Neuronal stem cell (in vitro differentiated cells): ENCODE measurements at regions not wholly inside any gene's neighbourhood (a gene's known extent, or its start where the extent isn't known, plus 50 kb on each side); places are given as distances from the start of the nearest gene placed in this dataset.

Source experiments
- DNase-seq: peaks from one replicate; pipeline ENCODE4 v3.0.0-alpha.2; 2013; ENCODE audit warnings: low spot score
- H2AFZ ChIP-seq: one replicate; pipeline ENCODE4 v1.6.1; 2013; ENCODE audit warnings: mild to moderate bottlenecking, low read length, inconsistent platforms
- H2AK5ac ChIP-seq: 2 replicates; pipeline ENCODE4 v1.6.1; 2013; ENCODE audit warnings: low read depth, mild to moderate bottlenecking, inconsistent platforms, low read length, moderate library complexity, mixed read lengths
- H2BK120ac ChIP-seq: 2 replicates; pipeline ENCODE4 v1.6.1; 2013; ENCODE audit warnings: low read depth, mild to moderate bottlenecking, inconsistent platforms, low read length, moderate library complexity, mixed read lengths
- H2BK12ac ChIP-seq: one replicate; pipeline ENCODE4 v1.6.1; 2013; ENCODE audit warnings: low read length, inconsistent platforms
- H2BK15ac ChIP-seq: 2 replicates; pipeline ENCODE4 v1.6.1; 2013; ENCODE audit warnings: mild to moderate bottlenecking, low read length, inconsistent platforms, mixed read lengths
- H2BK5ac ChIP-seq: one replicate; pipeline ENCODE4 v1.6.1; 2013; ENCODE audit warnings: inconsistent platforms, mild to moderate bottlenecking, low read length, moderate library complexity
- H3K14ac ChIP-seq: one replicate; pipeline ENCODE4 v1.6.1; 2013; ENCODE audit warnings: low read length, inconsistent platforms
- H3K18ac ChIP-seq: 2 replicates; pipeline ENCODE4 v1.6.1; 2013; ENCODE audit warnings: low read length, inconsistent platforms
- H3K23ac ChIP-seq: 2 replicates; pipeline ENCODE4 v1.6.1; 2013; ENCODE audit warnings: low read depth, mild to moderate bottlenecking, mixed read lengths, low read length, inconsistent platforms; ENCODE audit not compliant: poor library complexity
- H3K27ac ChIP-seq: replicated peaks from 3 replicates; pipeline ENCODE4 v1.5.1; 2013; ENCODE audit warnings: low read length, inconsistent platforms
- H3K27me3 ChIP-seq, 3 experiments: 2 replicates each; pipeline ENCODE4 v1.6.1; 2013; ENCODE audit warnings: low read length in 3 of 3, mild to moderate bottlenecking in 2 of 3, inconsistent platforms in 1 of 3, low read depth in 1 of 3, mixed read lengths in 1 of 3, moderate library complexity in 1 of 3; ENCODE audit not compliant: control insufficient read depth in 3 of 3, insufficient read depth in 3 of 3
- H3K36me3 ChIP-seq, 2 donors: replicated peaks in 1 of 2; 2 replicates each; pipeline ENCODE4 v1.6.1; 2013; ENCODE audit warnings: low read length in 2 of 2; ENCODE audit not compliant: control insufficient read depth in 2 of 2, insufficient read depth in 2 of 2
- H3K4ac ChIP-seq: 2 replicates; pipeline ENCODE4 v1.6.1; 2013; ENCODE audit warnings: inconsistent platforms, mild to moderate bottlenecking, low read length, moderate library complexity
- H3K4me1 ChIP-seq, 2 donors: 1 replicate in 1 of 2; 2 replicates in 1 of 2; pipeline ENCODE4 v1.6.1; 2013; ENCODE audit warnings: low read length in 2 of 2, low read depth in 1 of 2; ENCODE audit not compliant: control insufficient read depth in 2 of 2, insufficient read depth in 1 of 2
- H3K4me2 ChIP-seq: one replicate; pipeline ENCODE4 v1.6.1; 2013; ENCODE audit warnings: mild to moderate bottlenecking, low read length, inconsistent platforms; ENCODE audit not compliant: insufficient read depth, poor library complexity, severe bottlenecking
- H3K4me3 ChIP-seq, 2 donors: 2 replicates each; pipeline ENCODE4 v1.5.1; 2013; ENCODE audit warnings: low read length in 2 of 2, mild to moderate bottlenecking in 2 of 2, inconsistent platforms in 1 of 2, moderate library complexity in 1 of 2
- H3K79me1 ChIP-seq: one replicate; pipeline ENCODE4 v1.6.1; 2013; ENCODE audit warnings: low read depth, mild to moderate bottlenecking, inconsistent platforms, low read length, moderate library complexity
- H3K9ac ChIP-seq: one replicate; pipeline ENCODE4 v1.6.1; 2013; ENCODE audit warnings: mild to moderate bottlenecking, low read depth, low read length, inconsistent platforms; ENCODE audit not compliant: poor library complexity
- H3K9me3 ChIP-seq, 2 donors: replicated peaks in 1 of 2; 2 replicates each; pipeline versions ENCODE3 to v1.6.1; 2013; ENCODE audit warnings: low read length in 2 of 2, mild to moderate bottlenecking in 2 of 2, inconsistent platforms in 1 of 2, low read depth in 1 of 2, mixed read lengths in 1 of 2, moderate library complexity in 1 of 2; ENCODE audit not compliant: control insufficient read depth in 2 of 2, insufficient read depth in 1 of 2
- H4K8ac ChIP-seq: one replicate; pipeline ENCODE4 v1.6.1; 2013; ENCODE audit warnings: low read depth, mild to moderate bottlenecking, inconsistent platforms, low read length, moderate library complexity
- H4K91ac ChIP-seq: one replicate; pipeline ENCODE4 v1.6.1; 2013; ENCODE audit warnings: low read length, low read depth, mild to moderate bottlenecking, inconsistent platforms; ENCODE audit not compliant: poor library complexity
- WGBS, 2 donors: extraction: QIAGEN DNeasy Blood & Tissue Kit; methylation state at CpG; one replicate each; pipeline ENCODE4 v1.1.7; 2013; ENCODE audit warnings: missing lambda C conversion rate in 2 of 2, mixed read lengths in 1 of 2; ENCODE audit not compliant: insufficient read length in 2 of 2, insufficient replicate concordance in 1 of 2; ENCODE audit errors: extremely low coverage in 2 of 2; 5-methylcytosine and 5-hydroxymethylcytosine counted together

DNA sequence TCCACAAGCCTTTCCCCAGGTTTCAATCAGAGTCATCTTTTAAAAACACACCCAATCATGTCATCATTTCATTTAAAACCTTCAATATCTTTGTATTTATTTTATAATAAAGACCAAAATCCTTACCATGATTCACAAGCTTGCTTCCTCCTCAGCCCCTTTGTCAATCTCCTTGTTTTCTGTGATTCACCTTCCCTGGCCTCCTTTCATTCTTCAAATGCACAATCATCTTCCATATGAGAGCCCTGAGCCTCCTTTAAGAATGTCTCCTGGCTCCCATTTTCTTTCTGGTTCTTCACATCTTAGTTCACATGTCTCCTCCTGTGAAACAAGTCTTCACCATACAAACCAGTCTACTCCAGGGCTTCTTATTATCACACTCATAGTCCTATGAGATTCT lies 904.0 kb downstream of the SORCS3 start:
- Histone ChIP-seq H4K91ac (no peak overlapping the region), H3K4me1 (peaks cover 0 to 4% of the 10 kb centered on the region in 2 donors), H3K9me3 (peaks cover 0 to 2% of the 10 kb centered on the region in 2 donors), H3K27me3 (no peaks in the 10 kb centered on the region), H2AK5ac (no peak overlapping the region), H3K14ac (no peak overlapping the region), H2BK5ac (no peak overlapping the region), H3K9ac (no peak overlapping the region), H3K23ac (no peak overlapping the region), H2BK15ac (no peak overlapping the region), H3K36me3 (no peaks in the 10 kb centered on the region), H3K27ac (no peak overlapping the region), H3K4ac (no peak overlapping the region), H2AFZ (no peak overlapping the region), H3K4me3 (no peak overlapping the region), H3K79me1 (no peaks in the 10 kb centered on the region), H3K18ac (no peak overlapping the region), H4K8ac (no peak overlapping the region), H3K4me2 (no peak overlapping the region), H2BK12ac (no peak overlapping the region), H2BK120ac (no peak overlapping the region)
- DNase-seq, result no peak

DNA sequence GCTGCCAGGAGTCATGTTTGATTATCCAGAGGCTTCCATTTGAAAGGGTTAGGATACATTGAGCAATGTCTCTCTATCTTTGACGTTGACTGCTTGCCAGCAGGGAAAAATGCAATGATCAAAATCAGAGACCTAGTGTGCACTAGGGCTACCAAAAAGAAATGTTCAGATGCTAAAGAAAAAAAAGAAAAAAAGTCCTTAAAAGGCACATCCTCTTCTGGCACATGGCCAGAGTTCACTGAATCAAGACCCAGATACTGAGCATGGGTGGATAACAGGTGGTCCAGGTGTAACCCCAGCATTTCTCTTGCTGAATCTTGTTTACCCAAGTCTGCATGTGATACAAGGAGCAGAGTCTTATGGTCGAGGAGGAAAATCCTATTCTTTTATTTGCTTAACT lies 899.3 kb downstream of the SORCS3 start:
- no peaks in the 10 kb centered on the region for H3K27me3 ChIP-seq
- H3K4me2 ChIP-seq, result no peak overlapping the region

DNA sequence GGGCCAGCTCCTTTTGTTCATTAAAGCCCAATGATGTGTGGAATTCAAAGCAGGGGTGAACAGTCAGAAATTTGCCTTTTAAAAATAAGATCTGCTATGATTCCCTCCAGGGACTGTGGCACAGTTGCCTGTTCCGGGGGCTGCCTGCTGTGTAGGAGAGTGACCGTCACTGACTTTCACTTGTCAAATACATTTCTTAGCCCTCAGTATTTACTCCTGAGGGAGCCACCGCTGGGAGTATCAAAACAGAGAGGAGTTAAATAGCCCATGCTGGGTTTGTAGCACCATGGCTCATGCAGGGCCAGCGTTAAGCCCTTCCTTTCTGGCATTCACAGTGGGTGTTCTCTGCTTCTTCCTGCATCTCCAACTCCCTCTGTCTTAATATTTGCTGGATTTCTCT lies 897.8 kb downstream of the SORCS3 start:
- Histone ChIP-seq H4K91ac (no peak overlapping the region), H3K9me3 (no peaks in the 10 kb centered on the region), H4K8ac (no peak overlapping the region), H3K14ac (no peak overlapping the region), H3K9ac (no peak overlapping the region), H3K4me1 (peaks cover 14 to 15% of the 10 kb centered on the region in 2 donors), H3K4ac (no peak overlapping the region), H3K27me3 (no peaks in the 10 kb centered on the region), H3K36me3 (no peaks in the 10 kb centered on the region), H2AK5ac (no peak overlapping the region), H3K18ac (no peak overlapping the region), H3K4me2 (no peak overlapping the region), H2BK12ac (no peak overlapping the region), H3K4me3 (peak overlapping the region in 1 of 2 donors; percentile 20), H2BK5ac (no peak overlapping the region), H2BK15ac (no peak overlapping the region), H3K27ac (peak overlapping the region; percentile 18), H3K23ac (no peak overlapping the region), H2BK120ac (no peak overlapping the region), H2AFZ (peak overlapping the region; percentile 79), H3K79me1 (no peaks in the 10 kb centered on the region)
- peak; percentile 33 for DNase-seq
- WGBS, 2 donors, result no CpG with 5 or more reads among the region's 4 CpGs

More for the DNA sequence above, 899.3 kb downstream of the SORCS3 start:
- H3K4me1 ChIP-seq, result peaks cover 14 to 15% of the 10 kb centered on the region in 2 donors
- H4K91ac ChIP-seq, result no peak overlapping the region
- H3K4me3 ChIP-seq, result no peak overlapping the region
- no peak overlapping the region for H3K23ac ChIP-seq
- H4K8ac ChIP-seq, result no peak overlapping the region
- no peak overlapping the region for H2BK5ac ChIP-seq
- no peak overlapping the region for H2AK5ac ChIP-seq
- H2BK120ac ChIP-seq, result no peak overlapping the region
- no peak overlapping the region for H2BK12ac ChIP-seq
- no peaks in the 10 kb centered on the region for H3K36me3 ChIP-seq
- no peaks in the 10 kb centered on the region for H3K9me3 ChIP-seq
- H3K27ac ChIP-seq, result no peak overlapping the region
- H3K14ac ChIP-seq, result no peak overlapping the region
- no peak overlapping the region for H2AFZ ChIP-seq
- no peak overlapping the region for H2BK15ac ChIP-seq
- H3K18ac ChIP-seq, result no peak overlapping the region
- no peak for DNase-seq
- no peaks in the 10 kb centered on the region for H3K79me1 ChIP-seq
- no CpG with 5 or more reads among the region's 2 CpGs for WGBS, 2 donors
- H3K9ac ChIP-seq, result no peak overlapping the region
- H3K4ac ChIP-seq, result no peak overlapping the region

DNA sequence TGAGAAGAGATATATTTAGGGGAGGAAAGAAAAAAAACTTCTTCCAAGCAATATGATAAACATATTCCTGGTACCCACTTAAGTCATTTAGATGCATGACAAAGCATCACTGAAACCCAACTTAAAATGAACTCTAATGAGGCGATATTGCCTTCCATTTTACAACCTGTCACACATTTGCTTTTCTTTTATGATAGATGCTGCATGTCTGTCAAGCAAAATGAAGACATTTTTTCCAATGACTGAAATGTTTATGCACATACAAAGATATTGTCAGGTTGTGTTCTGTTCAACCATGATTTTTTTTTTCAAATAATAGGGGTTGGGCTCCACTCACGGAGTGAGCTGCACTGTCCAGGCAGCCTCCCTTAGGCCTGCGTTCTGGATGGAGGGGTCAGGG lies 894.4 kb downstream of the SORCS3 start:
- H2BK5ac ChIP-seq, result no peak overlapping the region
- no peak overlapping the region for H4K8ac ChIP-seq
- no peak overlapping the region for H3K23ac ChIP-seq
- no peak overlapping the region for H2BK12ac ChIP-seq
- no peak overlapping the region for H2AK5ac ChIP-seq
- no peak overlapping the region for H3K14ac ChIP-seq
- no CpG with 5 or more reads among the region's 3 CpGs for WGBS, 2 donors
- no peak overlapping the region for H3K4me3 ChIP-seq
- no peaks in the 10 kb centered on the region for H3K27me3 ChIP-seq
- no peaks in the 10 kb centered on the region for H3K79me1 ChIP-seq
- no peak for DNase-seq
- H2AFZ ChIP-seq, result no peak overlapping the region
- no peaks in the 10 kb centered on the region for H3K36me3 ChIP-seq
- no peak overlapping the region for H2BK15ac ChIP-seq
- H4K91ac ChIP-seq, result no peak overlapping the region
- H3K4me2 ChIP-seq, result no peak overlapping the region
- H2BK120ac ChIP-seq, result no peak overlapping the region
- H3K4ac ChIP-seq, result no peak overlapping the region
- H3K9ac ChIP-seq, result no peak overlapping the region
- no peak overlapping the region for H3K18ac ChIP-seq
- H3K9me3 ChIP-seq, result peaks cover 0 to 2% of the 10 kb centered on the region in 2 donors
- peaks cover 9 to 15% of the 10 kb centered on the region in 2 donors for H3K4me1 ChIP-seq
- no peak overlapping the region for H3K27ac ChIP-seq
